Vagina (tissue), 2 donors: ENCODE measurements at regions not wholly inside any gene's neighbourhood (a gene's known extent, or its start where the extent isn't known, plus 50 kb on each side); places are given as distances from the start of the nearest gene placed in this dataset.

Experiments
- DNase-seq, 2 donors: peaks; one replicate each; pipeline ENCODE4 v3.0.0-alpha.2; 2017; ENCODE audit errors: extremely low spot score in 2 of 2
- H3K27ac ChIP-seq: fragments of 200-600 bp; sonication (generic); one replicate; pipeline ENCODE4 v1.5.1; 2019
- H3K27me3 ChIP-seq: fragments of 200-600 bp; sonication (generic); one replicate; pipeline ENCODE4 v1.5.1; 2019
- H3K36me3 ChIP-seq, 2 donors: fragments of 200-600 bp; sonication (generic); one replicate each; pipeline ENCODE4 v1.5.1; 2017 to 2019
- H3K4me1 ChIP-seq: fragments of 200-600 bp; sonication (generic); one replicate; pipeline ENCODE4 v1.5.1; 2019
- H3K4me3 ChIP-seq, 2 donors: fragments of 200-600 bp; sonication (generic); 1 replicate in 1 of 2; 2 replicates in 1 of 2; pipeline ENCODE4 v1.5.1; 2016 to 2019
- H3K9me3 ChIP-seq: fragments of 200-600 bp; sonication (generic); one replicate; pipeline ENCODE4 v1.5.1; 2019
- POLR2A ChIP-seq, 2 donors: fragments of 450-650 bp; IDR thresholded peaks; one replicate each; pipeline ENCODE4 v1.6.1; 2017; ENCODE audit warnings: antibody characterized with exemption in 2 of 2, mild to moderate bottlenecking in 2 of 2, moderate library complexity in 2 of 2
- POLR2AphosphoS5 ChIP-seq, 2 donors: sonication (generic); formaldehyde crosslinking; IDR thresholded peaks; one replicate each; pipeline ENCODE4 v1.9.0; 2017; ENCODE audit warnings: antibody characterized with exemption in 2 of 2, mild to moderate bottlenecking in 2 of 2, low read depth in 1 of 2; ENCODE audit not compliant: insufficient read depth in 1 of 2
- intact Hi-C: fragments of 100-400 bp; cut with DNase I; formaldehyde crosslinking; loops from one replicate; pipeline ENCODE4 v1.15.1; 2023
- TF ChIP-seq, protein P1 (sequence below), 3 experiments: fragments of 450-650 bp in 2 of 3; fragments of 200-600 bp in 1 of 3; sonication (generic) in 1 of 3; IDR thresholded peaks; one replicate each; pipeline ENCODE4 v1.5.1; 2017 to 2019; ENCODE audit warnings: antibody characterized with exemption in 3 of 3, mild to moderate bottlenecking in 2 of 3, moderate library complexity in 2 of 3

DNA sequence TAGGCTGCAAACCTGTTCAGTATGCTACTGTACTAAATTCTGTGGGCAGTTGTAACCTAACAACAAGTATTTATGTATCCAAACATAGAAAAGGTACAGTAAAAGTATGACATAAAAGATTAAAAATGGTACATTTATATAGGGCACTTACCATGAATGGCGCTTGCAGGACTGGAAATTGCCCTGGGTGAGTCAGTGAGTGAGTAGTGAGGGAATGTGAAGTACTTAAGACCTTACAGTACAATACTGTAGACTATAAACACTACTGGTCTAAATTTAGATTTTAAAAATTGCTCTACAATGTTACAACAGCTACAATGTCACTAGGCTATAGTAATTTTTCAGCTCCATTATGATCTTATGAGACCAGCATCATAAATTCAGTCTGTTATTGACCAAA lies 146.0 kb upstream of the GNAI1 start:
- intact Hi-C loops = no loop called here
- no peaks in the 10 kb centered on the region for H3K9me3 ChIP-seq
- TF ChIP-seq, protein P1, sequence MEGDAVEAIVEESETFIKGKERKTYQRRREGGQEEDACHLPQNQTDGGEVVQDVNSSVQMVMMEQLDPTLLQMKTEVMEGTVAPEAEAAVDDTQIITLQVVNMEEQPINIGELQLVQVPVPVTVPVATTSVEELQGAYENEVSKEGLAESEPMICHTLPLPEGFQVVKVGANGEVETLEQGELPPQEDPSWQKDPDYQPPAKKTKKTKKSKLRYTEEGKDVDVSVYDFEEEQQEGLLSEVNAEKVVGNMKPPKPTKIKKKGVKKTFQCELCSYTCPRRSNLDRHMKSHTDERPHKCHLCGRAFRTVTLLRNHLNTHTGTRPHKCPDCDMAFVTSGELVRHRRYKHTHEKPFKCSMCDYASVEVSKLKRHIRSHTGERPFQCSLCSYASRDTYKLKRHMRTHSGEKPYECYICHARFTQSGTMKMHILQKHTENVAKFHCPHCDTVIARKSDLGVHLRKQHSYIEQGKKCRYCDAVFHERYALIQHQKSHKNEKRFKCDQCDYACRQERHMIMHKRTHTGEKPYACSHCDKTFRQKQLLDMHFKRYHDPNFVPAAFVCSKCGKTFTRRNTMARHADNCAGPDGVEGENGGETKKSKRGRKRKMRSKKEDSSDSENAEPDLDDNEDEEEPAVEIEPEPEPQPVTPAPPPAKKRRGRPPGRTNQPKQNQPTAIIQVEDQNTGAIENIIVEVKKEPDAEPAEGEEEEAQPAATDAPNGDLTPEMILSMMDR (IDR thresholded peaks at IDR 0.05) = no peak
- no peak for TF ChIP-seq POLR2A (IDR thresholded peaks at IDR 0.05)
- TF ChIP-seq POLR2AphosphoS5 (IDR thresholded peaks at IDR 0.05; ENCODE audit: insufficient read depth in 1 of 2, low read depth in 1 of 2) = no peak
- no peak overlapping the region for H3K27ac ChIP-seq
- no peak for DNase-seq
- no peaks in the 10 kb centered on the region for H3K27me3 ChIP-seq
- H3K4me1 ChIP-seq = no peaks in the 10 kb centered on the region
- H3K4me3 ChIP-seq = no peak overlapping the region
- no peaks in the 10 kb centered on the region for H3K36me3 ChIP-seq

DNA sequence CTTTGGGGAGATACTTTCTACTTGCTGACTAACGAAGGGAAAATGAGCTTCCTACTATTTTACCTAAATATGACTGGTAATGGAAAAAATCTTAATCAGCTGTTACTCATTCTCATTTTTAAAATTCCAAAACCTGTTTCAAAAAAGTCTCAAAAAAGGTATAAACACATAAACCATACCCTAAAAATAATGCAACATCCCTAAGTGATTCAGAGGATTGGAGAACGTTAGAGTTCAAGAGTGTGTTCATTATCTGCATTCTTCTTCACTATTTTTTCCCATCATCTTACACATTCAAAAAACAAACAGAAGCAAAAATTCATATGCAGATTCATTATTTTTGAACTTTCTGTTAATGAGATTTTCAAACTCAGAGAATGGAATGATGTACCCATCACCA lies 150.4 kb upstream of the GNAI1 start:
- no peak for DNase-seq
- Histone ChIP-seq H3K36me3 (no peaks in the 10 kb centered on the region), H3K27ac (no peak overlapping the region), H3K9me3 (no peaks in the 10 kb centered on the region), H3K4me1 (no peaks in the 10 kb centered on the region), H3K27me3 (no peaks in the 10 kb centered on the region), H3K4me3 (no peak overlapping the region)
- intact Hi-C loops = no loop called here
- TF ChIP-seq, protein P1 (IDR thresholded peaks at IDR 0.05) = no peak
- TF ChIP-seq POLR2AphosphoS5 (IDR thresholded peaks at IDR 0.05; ENCODE audit: insufficient read depth in 1 of 2, low read depth in 1 of 2) = no peak
- no peak for TF ChIP-seq POLR2A (IDR thresholded peaks at IDR 0.05)

DNA sequence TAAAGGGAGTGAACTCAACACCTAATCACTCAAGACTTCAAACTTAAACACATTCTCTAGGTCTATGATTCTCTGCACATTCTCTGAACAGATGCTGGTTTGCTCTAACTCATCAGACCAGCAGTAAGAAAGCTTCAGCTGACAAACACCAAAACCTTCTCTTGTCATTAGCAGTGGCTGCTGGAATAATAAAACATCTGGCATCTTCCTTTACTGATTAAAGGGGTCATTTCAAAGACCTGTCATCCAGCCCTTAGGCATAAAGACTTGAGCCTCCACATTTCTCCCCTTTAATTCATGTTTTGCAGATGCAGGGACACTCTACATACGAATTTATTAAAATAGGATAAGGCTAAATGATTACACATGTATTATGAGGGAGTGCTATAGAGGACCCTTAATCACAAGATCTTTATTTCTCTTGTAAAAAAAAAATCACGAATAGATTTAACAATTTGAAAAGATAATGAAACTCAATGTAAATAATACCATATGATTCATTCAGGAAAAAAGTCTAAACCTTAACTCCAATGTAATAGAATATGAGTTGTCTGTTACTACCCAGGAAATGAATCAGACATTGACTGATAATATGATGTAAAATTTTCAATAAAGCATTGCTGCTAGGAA lies 152.4 kb upstream of the GNAI1 start:
- no peaks in the 10 kb centered on the region for H3K9me3 ChIP-seq
- no peaks in the 10 kb centered on the region for H3K4me1 ChIP-seq
- no peak for TF ChIP-seq POLR2A (IDR thresholded peaks at IDR 0.05)
- no peak for TF ChIP-seq POLR2AphosphoS5 (IDR thresholded peaks at IDR 0.05; ENCODE audit: insufficient read depth in 1 of 2, low read depth in 1 of 2)
- TF ChIP-seq, protein P1 (IDR thresholded peaks at IDR 0.05) = no peak
- intact Hi-C loops = no loop called here
- no peak for DNase-seq
- H3K4me3 ChIP-seq = no peak overlapping the region
- H3K27ac ChIP-seq = no peak overlapping the region
- H3K27me3 ChIP-seq = no peaks in the 10 kb centered on the region
- H3K36me3 ChIP-seq = no peaks in the 10 kb centered on the region

DNA sequence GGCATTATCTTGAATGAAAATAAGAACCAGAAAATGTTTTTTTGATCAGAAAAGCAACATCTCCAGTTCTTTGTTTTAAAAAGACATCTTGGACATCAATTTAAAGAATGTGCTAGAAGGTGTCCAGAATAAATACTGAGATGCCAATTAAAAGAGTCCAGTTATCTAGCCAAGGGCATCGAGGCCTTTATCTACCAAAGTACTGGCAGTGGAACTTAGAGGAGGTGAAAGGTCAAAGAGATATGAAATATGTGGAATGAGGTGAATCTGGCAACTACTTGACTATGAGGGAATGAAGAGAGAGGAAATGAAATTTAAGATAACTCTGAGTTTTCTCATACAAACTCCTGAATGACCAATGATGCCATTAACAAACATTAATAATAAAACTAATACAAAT lies 154.3 kb upstream of the GNAI1 start:
- no peaks in the 10 kb centered on the region for H3K36me3 ChIP-seq
- H3K27me3 ChIP-seq = no peaks in the 10 kb centered on the region
- H3K4me3 ChIP-seq = no peak overlapping the region
- no peaks in the 10 kb centered on the region for H3K9me3 ChIP-seq
- H3K4me1 ChIP-seq = no peaks in the 10 kb centered on the region
- no peak for DNase-seq
- TF ChIP-seq POLR2A (IDR thresholded peaks at IDR 0.05) (no peak), POLR2AphosphoS5 (IDR thresholded peaks at IDR 0.05; ENCODE audit: insufficient read depth in 1 of 2, low read depth in 1 of 2) (no peak)
- TF ChIP-seq, protein P1 (IDR thresholded peaks at IDR 0.05) = no peak
- H3K27ac ChIP-seq = no peak overlapping the region
- intact Hi-C loops = no loop called here

DNA sequence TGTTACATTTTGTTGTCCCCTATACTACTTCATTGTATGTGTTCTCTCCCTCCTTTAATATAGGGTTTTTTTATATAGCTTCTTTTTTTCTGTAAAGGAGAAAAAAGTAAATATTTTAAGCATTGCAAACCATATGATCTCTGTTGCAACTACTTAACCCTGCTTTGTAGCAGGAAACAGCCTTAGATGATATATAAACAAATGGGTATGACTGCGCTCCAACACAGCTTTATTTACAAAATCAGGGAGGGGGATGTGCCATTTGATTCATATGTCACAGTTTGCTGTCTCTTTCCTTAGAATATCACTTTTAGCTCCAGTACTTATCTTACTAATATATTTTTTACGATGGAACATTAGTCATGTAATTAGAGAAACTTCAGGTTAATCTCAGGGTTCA lies 155.2 kb upstream of the GNAI1 start:
- Histone ChIP-seq H3K27ac (no peak overlapping the region), H3K27me3 (no peaks in the 10 kb centered on the region), H3K4me3 (no peak overlapping the region), H3K36me3 (no peaks in the 10 kb centered on the region), H3K9me3 (no peaks in the 10 kb centered on the region), H3K4me1 (no peaks in the 10 kb centered on the region)
- intact Hi-C loops = no loop called here
- TF ChIP-seq, protein P1 (IDR thresholded peaks at IDR 0.05) = no peak
- no peak for TF ChIP-seq POLR2A (IDR thresholded peaks at IDR 0.05)
- TF ChIP-seq POLR2AphosphoS5 (IDR thresholded peaks at IDR 0.05; ENCODE audit: insufficient read depth in 1 of 2, low read depth in 1 of 2) = no peak
- DNase-seq = no peak
